ENCODE measurements at regions not wholly inside any gene's neighbourhood (a gene's known extent, or its start where the extent isn't known, plus 50 kb on each side); places are given as distances from the start of the nearest gene placed in this dataset.

DNA sequence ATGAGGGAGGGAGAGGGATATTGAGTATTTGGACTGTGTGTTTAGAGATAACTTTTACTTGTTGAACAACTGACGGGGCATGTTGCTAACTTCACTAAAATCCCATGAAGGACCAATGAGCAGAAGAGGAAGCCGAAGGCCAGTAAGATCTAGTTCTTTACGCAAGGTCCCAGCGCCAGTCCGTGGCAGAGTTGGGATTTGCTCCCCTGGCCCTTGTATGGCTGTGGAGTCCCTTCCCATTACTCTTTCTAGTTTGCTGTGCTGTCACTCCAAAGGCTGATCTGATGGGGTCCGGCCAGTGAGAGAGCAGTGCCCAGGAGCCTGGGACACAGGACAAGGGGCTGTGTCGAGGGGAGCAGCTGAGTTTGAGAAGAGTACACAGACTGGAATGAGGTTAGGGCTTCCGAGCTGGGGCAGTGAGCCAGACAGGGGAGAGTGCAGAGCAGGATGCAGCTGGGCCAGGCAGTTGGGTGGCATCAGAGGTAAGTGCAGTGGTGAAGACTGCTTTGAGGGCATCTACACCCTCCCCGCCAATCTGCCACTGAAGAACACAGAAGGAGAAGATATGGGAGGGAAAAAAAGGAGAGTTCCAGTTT, 692.9 kb upstream of the HS6ST1 start:
- no peaks in the 10 kb centered on the region for H3K36me3 ChIP-seq (ENCODE audit: control insufficient read depth in 4 of 4, insufficient read depth in 3 of 4, low read depth in 1 of 4, low read length in 3 of 4)
- WGBS, result 66% methylated on average over 9 of the region's 9 CpGs
- H3K27ac ChIP-seq (ENCODE audit: low read depth in 1 of 2, low read length in 2 of 2), result no peak overlapping the region
- H3K4me3 ChIP-seq (ENCODE audit: low read depth in 1 of 3, low read length in 3 of 3), result no peak overlapping the region
- no peak for DNase-seq (ENCODE audit: low spot score)
- no peaks in the 10 kb centered on the region for H3K4me1 ChIP-seq (ENCODE audit: control insufficient read depth in 4 of 4, insufficient read depth in 4 of 4, low read length in 3 of 4)
- TF ChIP-seq JUND (IDR thresholded peaks at IDR 0.05) (no peak), YY1 (IDR thresholded peaks at IDR 0.05) (no peak), RAD21 (IDR thresholded peaks at IDR 0.05) (no peak), EGR1 (IDR thresholded peaks at IDR 0.05; ENCODE audit: low read depth in 2 of 2) (no peak), HNF4A (conservative IDR thresholded peaks at IDR 0.05) (no peak), HNF4G (IDR thresholded peaks at IDR 0.05) (no peak), RXRA (IDR thresholded peaks at IDR 0.05) (no peak), TAF1 (conservative IDR thresholded peaks at IDR 0.05) (no peak), FOXA1 (IDR thresholded peaks at IDR 0.05) (no peak), SP1 (IDR thresholded peaks at IDR 0.05) (no peak), MAX (IDR thresholded peaks at IDR 0.05) (no peak), FOXA2 (IDR thresholded peaks at IDR 0.05) (no peak), GABPA (IDR thresholded peaks at IDR 0.05 in 1 of 2, conservative IDR thresholded peaks at IDR 0.05 in 1 of 2) (no peak), REST (IDR thresholded peaks at IDR 0.05) (no peak), NR2F2 (IDR thresholded peaks at IDR 0.05) (no peak)
- TF ChIP-seq, protein P1, sequence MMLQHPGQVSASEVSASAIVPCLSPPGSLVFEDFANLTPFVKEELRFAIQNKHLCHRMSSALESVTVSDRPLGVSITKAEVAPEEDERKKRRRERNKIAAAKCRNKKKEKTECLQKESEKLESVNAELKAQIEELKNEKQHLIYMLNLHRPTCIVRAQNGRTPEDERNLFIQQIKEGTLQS (IDR thresholded peaks at IDR 0.05), result no peak
- TF ChIP-seq, protein P2, sequence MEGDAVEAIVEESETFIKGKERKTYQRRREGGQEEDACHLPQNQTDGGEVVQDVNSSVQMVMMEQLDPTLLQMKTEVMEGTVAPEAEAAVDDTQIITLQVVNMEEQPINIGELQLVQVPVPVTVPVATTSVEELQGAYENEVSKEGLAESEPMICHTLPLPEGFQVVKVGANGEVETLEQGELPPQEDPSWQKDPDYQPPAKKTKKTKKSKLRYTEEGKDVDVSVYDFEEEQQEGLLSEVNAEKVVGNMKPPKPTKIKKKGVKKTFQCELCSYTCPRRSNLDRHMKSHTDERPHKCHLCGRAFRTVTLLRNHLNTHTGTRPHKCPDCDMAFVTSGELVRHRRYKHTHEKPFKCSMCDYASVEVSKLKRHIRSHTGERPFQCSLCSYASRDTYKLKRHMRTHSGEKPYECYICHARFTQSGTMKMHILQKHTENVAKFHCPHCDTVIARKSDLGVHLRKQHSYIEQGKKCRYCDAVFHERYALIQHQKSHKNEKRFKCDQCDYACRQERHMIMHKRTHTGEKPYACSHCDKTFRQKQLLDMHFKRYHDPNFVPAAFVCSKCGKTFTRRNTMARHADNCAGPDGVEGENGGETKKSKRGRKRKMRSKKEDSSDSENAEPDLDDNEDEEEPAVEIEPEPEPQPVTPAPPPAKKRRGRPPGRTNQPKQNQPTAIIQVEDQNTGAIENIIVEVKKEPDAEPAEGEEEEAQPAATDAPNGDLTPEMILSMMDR (IDR thresholded peaks at IDR 0.05; ENCODE audit: low read depth, low read length, missing input control), result no peak
- H3K27me3 ChIP-seq (ENCODE audit: control insufficient read depth in 4 of 4, insufficient read depth in 4 of 4, low read length in 3 of 4), result no peaks in the 10 kb centered on the region
- H3K9me3 ChIP-seq (ENCODE audit: control insufficient read depth in 4 of 4, low read length in 3 of 4), result no peaks in the 10 kb centered on the region
- H3K9ac ChIP-seq (ENCODE audit: low read depth in 1 of 2, low read length in 2 of 2), result no peak overlapping the region

- TF ChIP-seq SP1 (IDR thresholded peaks at IDR 0.05) (no peak), NR2F2 (IDR thresholded peaks at IDR 0.05) (no peak), REST (IDR thresholded peaks at IDR 0.05) (no peak), YY1 (IDR thresholded peaks at IDR 0.05) (no peak), JUND (IDR thresholded peaks at IDR 0.05) (no peak), RXRA (IDR thresholded peaks at IDR 0.05) (no peak), FOXA2 (IDR thresholded peaks at IDR 0.05) (no peak), EGR1 (IDR thresholded peaks at IDR 0.05; ENCODE audit: low read depth in 2 of 2) (no peak), MAX (IDR thresholded peaks at IDR 0.05) (no peak), RAD21 (IDR thresholded peaks at IDR 0.05) (no peak), HNF4A (conservative IDR thresholded peaks at IDR 0.05) (no peak), GABPA (IDR thresholded peaks at IDR 0.05 in 1 of 2, conservative IDR thresholded peaks at IDR 0.05 in 1 of 2) (no peak), TAF1 (conservative IDR thresholded peaks at IDR 0.05) (no peak)
- TF ChIP-seq, protein P3, sequence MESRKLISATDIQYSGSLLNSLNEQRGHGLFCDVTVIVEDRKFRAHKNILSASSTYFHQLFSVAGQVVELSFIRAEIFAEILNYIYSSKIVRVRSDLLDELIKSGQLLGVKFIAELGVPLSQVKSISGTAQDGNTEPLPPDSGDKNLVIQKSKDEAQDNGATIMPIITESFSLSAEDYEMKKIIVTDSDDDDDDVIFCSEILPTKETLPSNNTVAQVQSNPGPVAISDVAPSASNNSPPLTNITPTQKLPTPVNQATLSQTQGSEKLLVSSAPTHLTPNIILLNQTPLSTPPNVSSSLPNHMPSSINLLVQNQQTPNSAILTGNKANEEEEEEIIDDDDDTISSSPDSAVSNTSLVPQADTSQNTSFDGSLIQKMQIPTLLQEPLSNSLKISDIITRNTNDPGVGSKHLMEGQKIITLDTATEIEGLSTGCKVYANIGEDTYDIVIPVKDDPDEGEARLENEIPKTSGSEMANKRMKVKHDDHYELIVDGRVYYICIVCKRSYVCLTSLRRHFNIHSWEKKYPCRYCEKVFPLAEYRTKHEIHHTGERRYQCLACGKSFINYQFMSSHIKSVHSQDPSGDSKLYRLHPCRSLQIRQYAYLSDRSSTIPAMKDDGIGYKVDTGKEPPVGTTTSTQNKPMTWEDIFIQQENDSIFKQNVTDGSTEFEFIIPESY (IDR thresholded peaks at IDR 0.05), result no peak
- Histone ChIP-seq H3K36me3 (ENCODE audit: control insufficient read depth in 4 of 4, insufficient read depth in 3 of 4, low read depth in 1 of 4, low read length in 3 of 4) (no peaks in the 10 kb centered on the region), H3K4me1 (ENCODE audit: control insufficient read depth in 4 of 4, insufficient read depth in 4 of 4, low read length in 3 of 4) (no peaks in the 10 kb centered on the region), H3K4me3 (ENCODE audit: low read depth in 1 of 3, low read length in 3 of 3) (no peak overlapping the region), H3K27me3 (ENCODE audit: control insufficient read depth in 4 of 4, insufficient read depth in 4 of 4, low read length in 3 of 4) (no peaks in the 10 kb centered on the region), H3K27ac (ENCODE audit: low read depth in 1 of 2, low read length in 2 of 2) (no peak overlapping the region), H3K9me3 (ENCODE audit: control insufficient read depth in 4 of 4, low read length in 3 of 4) (no peaks in the 10 kb centered on the region), H3K9ac (ENCODE audit: low read depth in 1 of 2, low read length in 2 of 2) (no peak overlapping the region)
- DNase-seq (ENCODE audit: low spot score), result no peak
- 61% methylated on average over 2 of the region's 2 CpGs for WGBS
Observed at GRCh38 chr2:129014432-129014831, 695.8 kb upstream of the HS6ST1 start.

Measured in liver (tissue), 8 donors.